SK-N-SH (cell line): ENCODE measurements at regions not wholly inside any gene's neighbourhood (a gene's known extent, or its start where the extent isn't known, plus 50 kb on each side); places are given as distances from the start of the nearest gene placed in this dataset.

Experiments used
- CHD2 ChIP-seq: fragments of 150-350 bp; IDR thresholded peaks from 2 replicates; pipeline ENCODE4 v1.6.1; 2018; ENCODE audit warnings: low read length; ENCODE audit not compliant: partially characterized antibody
- CTCF ChIP-seq: fragments of 200-600 bp; sonication (generic); IDR thresholded peaks from 2 replicates; pipeline ENCODE4 v1.6.1; 2017; ENCODE audit warnings: antibody characterized with exemption, mild to moderate bottlenecking, moderate library complexity
- EP300 ChIP-seq, 2 experiments: IDR thresholded peaks; 2 replicates each; pipeline versions ENCODE4 v1.4.0 to v1.6.1; 2012; ENCODE audit warnings: borderline replicate concordance in 1 of 2, low read depth in 1 of 2, low read length in 1 of 2
- FOSL2 ChIP-seq: IDR thresholded peaks from 2 replicates; pipeline ENCODE4 v1.4.0; 2012; ENCODE audit warnings: low read depth, mild to moderate bottlenecking, moderate library complexity, borderline replicate concordance
- GATA2 ChIP-seq: sonication (generic); formaldehyde crosslinking; IDR thresholded peaks from 2 replicates; pipeline ENCODE4 v1.5.0; 2020; ENCODE audit warnings: mild to moderate bottlenecking, missing genetic modification reagents
- JUND ChIP-seq: IDR thresholded peaks from 2 replicates; pipeline ENCODE4 v1.4.0; 2012
- POLR2AphosphoS5 ChIP-seq: IDR thresholded peaks from 2 replicates; pipeline ENCODE4 v1.6.1; 2012; ENCODE audit warnings: low read depth, low read length
- RFX5 ChIP-seq: IDR thresholded peaks from 2 replicates; pipeline ENCODE4 v1.6.1; 2012; ENCODE audit warnings: mild to moderate bottlenecking, improper control_type of control experiment, low read length
- SMC3 ChIP-seq: IDR thresholded peaks from 2 replicates; pipeline ENCODE4 v1.6.1; 2012; ENCODE audit warnings: low read depth, low read length, improper control_type of control experiment
- TEAD4 ChIP-seq: IDR thresholded peaks from 2 replicates; pipeline ENCODE4 v1.4.0; 2012; ENCODE audit warnings: mild to moderate bottlenecking, borderline replicate concordance; ENCODE audit not compliant: insufficient read depth
- YY1 ChIP-seq: IDR thresholded peaks from 2 replicates; pipeline ENCODE4 v1.4.0; 2012; ENCODE audit warnings: low read depth, mild to moderate bottlenecking
- ZBTB33 ChIP-seq: IDR thresholded peaks from 2 replicates; pipeline ENCODE4 v1.4.0; 2012; ENCODE audit warnings: low read depth, borderline replicate concordance

GRCh38 chr21:24046829-24047443 lies 1560.3 kb downstream of the MRPL39 start:
- TF ChIP-seq SMC3 (no peak), CTCF (no peak), CHD2 (no peak), RFX5 (no peak), GATA2 (CRISPR knock-in tag) (no peak), POLR2AphosphoS5 (no peak), JUND (no peak), YY1 (no peak), EP300 (IDR thresholded peaks at IDR 0.05; ENCODE audit: borderline replicate concordance in 1 of 2, low read depth in 1 of 2, low read length in 1 of 2) (no peak), ZBTB33 (no peak), FOSL2 (no peak), TEAD4 (no peak)
